IPS DF 4.7 (cell line): ENCODE measurements at regions not wholly inside any gene's neighbourhood (a gene's known extent, or its start where the extent isn't known, plus 50 kb on each side); places are given as distances from the start of the nearest gene placed in this dataset.
"Not testable (repeated sequence)": the region's sequence is repeated elsewhere in the genome, so short reads cannot be mapped to it uniquely, and the experiment has no call there.

Experiments
- DNase-seq: peaks from one replicate; pipeline ENCODE4 v3.0.0-alpha.2; 2013; ENCODE audit warnings: low spot score; ENCODE audit errors: extremely low read depth

DNA sequence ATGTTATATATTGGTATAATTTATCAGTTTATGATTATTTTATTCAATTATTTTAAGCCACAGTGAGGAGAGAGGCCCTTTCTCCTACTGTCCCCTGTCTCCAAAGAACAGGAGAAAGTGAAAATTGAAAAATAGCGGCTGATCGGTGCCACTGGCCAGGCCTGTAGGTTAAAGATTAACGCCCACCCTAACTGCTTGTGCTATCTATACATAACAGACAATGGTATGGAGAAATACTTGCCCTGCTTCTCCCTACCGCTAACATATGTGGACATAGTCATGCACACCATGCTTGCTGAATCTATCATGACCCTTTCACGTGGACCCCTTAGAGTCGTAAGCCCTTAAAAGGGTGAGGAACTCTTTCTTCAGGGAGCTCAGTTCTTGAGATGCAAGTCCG is 67.5 kb downstream of the EIF1AY start:
- no peak for DNase-seq

DNA sequence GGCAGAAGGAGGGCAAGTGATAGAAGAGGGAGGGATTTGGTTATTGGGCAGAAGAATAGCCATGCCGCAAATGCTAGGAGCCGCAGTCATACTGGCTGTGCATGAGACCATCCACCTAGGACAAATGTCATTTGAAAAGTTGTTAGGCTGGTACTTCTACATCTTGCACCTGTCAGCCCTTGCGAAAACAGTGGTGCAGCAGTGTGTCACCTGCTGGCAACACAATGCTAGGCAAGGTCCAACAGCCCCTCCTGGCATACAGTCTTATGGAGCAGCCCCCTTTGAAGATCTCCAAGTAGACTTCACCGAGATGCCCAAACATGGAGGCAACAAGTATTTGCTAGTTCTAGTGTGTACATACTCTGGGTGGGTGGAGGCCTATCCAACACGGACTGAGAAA is 72.7 kb downstream of the EIF1AY start:
- DNase-seq, result no peak

DNA sequence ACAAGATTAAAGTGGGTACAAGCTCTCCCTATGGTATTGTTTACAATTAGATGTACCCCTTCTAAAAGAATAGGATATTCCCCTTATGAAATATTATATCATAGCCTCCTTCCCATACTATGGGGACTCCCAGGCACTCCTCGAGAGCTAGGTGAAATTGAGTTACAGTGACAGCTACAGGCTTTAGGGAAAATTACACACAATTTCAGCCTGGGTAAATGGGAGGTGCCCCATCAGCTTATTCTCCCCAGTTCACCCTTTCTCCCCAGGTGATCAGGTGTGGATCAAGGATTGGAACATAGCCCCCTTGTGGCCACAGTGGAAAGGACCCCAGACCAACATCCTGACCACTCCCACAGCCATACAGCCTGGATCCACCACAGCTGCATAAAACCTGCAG is 73.3 kb downstream of the EIF1AY start:
- DNase-seq, result peak; percentile 7

DNA sequence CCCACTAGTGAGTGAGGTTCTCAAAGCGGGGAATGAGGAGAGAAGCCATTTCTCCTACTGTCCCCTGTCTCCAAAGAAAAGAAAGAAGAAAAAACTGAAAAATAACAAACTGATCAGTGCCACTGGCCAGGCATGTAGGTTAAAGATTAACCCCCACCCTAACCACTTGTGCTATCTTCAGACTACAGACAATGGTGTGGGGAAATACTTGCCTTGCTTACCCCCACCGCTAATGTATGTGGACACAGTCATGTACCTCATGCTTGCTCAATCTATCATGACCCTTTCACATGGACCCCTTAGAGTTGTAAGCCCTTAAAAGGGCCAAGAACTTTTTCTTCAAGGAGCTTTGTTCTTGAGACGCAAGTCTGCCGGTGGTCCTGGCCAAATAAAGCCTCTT is 75.9 kb downstream of the EIF1AY start:
- no peak for DNase-seq

- no peak for DNase-seq
Measured at GRCh38 chrY:20659450-20659849, 83.9 kb downstream of the EIF1AY start.

- no peak for DNase-seq
Measured at GRCh38 chrY:20662204-20662603, 86.6 kb downstream of the EIF1AY start.

GRCh38 chrY:20664196-20664595 is 88.6 kb downstream of the EIF1AY start:
- DNase-seq, result no peak

DNA sequence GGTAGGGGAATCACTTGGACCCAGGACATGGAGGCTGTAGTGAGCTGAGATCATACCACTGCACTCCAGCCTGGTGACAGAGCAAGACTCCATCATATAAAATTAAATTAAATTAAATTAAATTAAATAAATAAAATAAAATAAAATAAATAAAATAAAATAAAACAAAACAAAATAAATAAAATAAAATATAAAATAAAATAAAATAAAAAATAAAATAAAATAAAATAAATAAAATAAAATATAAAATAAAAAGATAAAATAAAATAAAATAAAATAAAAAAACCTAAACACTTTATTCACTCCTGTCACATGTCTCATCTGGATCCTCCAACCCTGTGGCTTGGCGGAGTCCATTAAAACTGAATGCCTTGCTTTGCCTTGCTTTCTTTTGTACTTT is 89.8 kb downstream of the EIF1AY start:
- DNase-seq, result not testable (repeated sequence)

- no peak for DNase-seq
Measured at GRCh38 chrY:20681935-20682334, 74.0 kb upstream of the RPS4Y2 start.

DNA sequence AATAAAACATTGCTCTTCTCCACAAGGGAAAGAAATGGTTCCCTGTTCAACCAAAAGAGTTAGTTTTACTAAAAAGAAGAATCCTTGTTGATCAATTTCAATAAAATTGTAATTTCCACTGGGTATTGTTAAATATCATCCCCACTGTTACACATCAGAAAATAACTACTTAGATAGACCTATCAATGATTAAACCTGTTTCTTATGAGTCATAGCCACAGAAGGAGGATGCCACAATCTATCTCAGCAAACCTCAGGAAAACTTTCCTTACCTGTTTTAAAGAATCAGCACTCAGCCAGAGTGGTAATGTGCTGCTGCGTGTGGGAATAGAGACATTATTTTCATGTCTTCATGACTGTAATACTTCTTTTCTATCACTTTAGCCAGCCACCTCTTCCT is 72.5 kb upstream of the RPS4Y2 start:
- no peak for DNase-seq

DNA sequence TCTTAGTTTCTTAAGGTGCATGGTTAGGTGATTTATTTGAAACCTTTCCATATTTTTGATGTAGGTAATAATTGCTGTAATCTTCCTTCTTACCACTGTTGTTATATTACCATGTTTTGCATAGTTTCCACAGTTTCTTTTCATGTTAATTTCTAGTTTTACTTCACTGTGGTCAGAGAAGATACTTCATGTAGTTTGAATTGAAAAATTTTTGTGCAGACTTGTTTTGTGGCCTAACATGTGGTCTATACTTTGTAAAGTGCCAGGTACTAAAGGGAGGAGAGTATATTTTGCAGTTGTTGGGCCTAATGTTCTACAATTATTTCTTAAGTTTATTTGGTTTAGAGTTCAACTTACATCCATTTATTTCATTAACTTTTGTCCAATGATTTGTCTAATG is 69.2 kb upstream of the RPS4Y2 start:
- DNase-seq, result no peak
